ENCODE measurements at regions not wholly inside any gene's neighbourhood (a gene's known extent, or its start where the extent isn't known, plus 50 kb on each side); places are given as distances from the start of the nearest gene placed in this dataset.

DNA sequence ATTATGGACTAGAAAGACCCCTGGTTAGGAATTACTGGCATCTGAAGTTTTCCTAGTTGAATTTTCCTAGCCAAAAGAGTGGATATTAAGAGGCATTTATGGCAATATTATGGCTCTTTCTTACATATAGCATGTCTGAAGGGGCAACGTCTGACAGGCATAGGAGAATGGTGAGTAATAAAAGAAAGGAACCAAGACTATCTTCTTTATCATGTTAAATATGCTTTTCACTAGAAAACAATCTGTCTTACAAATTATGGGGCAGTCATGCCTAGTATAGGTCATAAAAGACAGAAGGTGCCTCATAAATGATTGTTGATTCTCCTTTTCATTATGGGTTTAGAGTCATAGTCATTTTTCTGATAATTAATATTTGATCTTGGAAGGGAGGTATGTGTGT, 431.1 kb upstream of the HTR2C start (continued):
- TF ChIP-seq KLF16 (tag by site-specific recombination; IDR thresholded peaks at IDR 0.05) (no peak), ZNF558 (tag by site-specific recombination; IDR thresholded peaks at IDR 0.05) (no peak), KLF17 (tag by site-specific recombination; IDR thresholded peaks at IDR 0.05) (no peak), HOXA7 (CRISPR knock-in tag; IDR thresholded peaks at IDR 0.05; ENCODE audit: borderline replicate concordance) (no peak), SCRT1 (tag by site-specific recombination; IDR thresholded peaks at IDR 0.05; ENCODE audit: borderline replicate concordance) (no peak)

DNA sequence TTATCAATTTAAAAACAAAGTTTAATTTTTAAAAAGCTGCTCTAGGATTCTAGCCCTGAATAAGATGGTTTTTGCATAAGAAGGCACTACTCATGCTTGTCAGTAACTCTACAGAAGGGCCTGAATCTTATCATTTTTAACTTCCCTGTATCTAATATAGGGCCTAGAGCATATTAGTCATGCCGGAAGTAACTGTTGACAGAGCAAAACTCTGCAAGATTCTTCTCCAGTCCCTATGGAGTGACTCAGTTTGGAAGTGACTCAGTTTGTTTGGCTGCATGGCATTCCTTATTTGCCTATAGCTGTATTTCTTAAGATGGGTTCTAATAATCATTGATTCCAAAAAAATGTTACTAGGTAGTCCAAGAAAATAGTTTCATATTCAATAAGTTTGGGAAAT, 431.8 kb upstream of the HTR2C start:
- CTCF ChIA-PET: no interaction called here
- no peaks in the 10 kb centered on the region for H3K4me1 ChIP-seq (ENCODE audit: control insufficient read depth, insufficient read depth, low read length)
- H3K4me3 ChIP-seq (ENCODE audit: low read depth, low read length): no peak overlapping the region
- POLR2A ChIA-PET: no interaction called here
- no peaks in the 10 kb centered on the region for H3K36me3 ChIP-seq (ENCODE audit: control insufficient read depth in 2 of 2, insufficient read depth in 1 of 2, low read length in 2 of 2)
- H3K9me3 ChIP-seq (ENCODE audit: control insufficient read depth, insufficient read depth, low read depth, low read length): no peaks in the 10 kb centered on the region
- no peak overlapping the region for H3K27ac ChIP-seq (ENCODE audit: extremely low read depth, low read depth, low read length)
- TF ChIP-seq ZBTB48 (tag by site-specific recombination; IDR thresholded peaks at IDR 0.05) (no peak), ZNF239 (tag by site-specific recombination; IDR thresholded peaks at IDR 0.05) (no peak), SP2 (tag by site-specific recombination; IDR thresholded peaks at IDR 0.05) (no peak), ZNF19 (tag by site-specific recombination; IDR thresholded peaks at IDR 0.05; ENCODE audit: low read depth) (no peak), ZNF274 (IDR thresholded peaks at IDR 0.05; ENCODE audit: low read length) (no peak), ZNF274 (tag by site-specific recombination; IDR thresholded peaks at IDR 0.05; ENCODE audit: borderline replicate concordance) (no peak), ZNF214 (tag by site-specific recombination; IDR thresholded peaks at IDR 0.05; ENCODE audit: borderline replicate concordance) (no peak), ZBTB49 (tag by site-specific recombination; IDR thresholded peaks at IDR 0.05; ENCODE audit: low read depth) (no peak)
- TF ChIP-seq, protein P1, sequence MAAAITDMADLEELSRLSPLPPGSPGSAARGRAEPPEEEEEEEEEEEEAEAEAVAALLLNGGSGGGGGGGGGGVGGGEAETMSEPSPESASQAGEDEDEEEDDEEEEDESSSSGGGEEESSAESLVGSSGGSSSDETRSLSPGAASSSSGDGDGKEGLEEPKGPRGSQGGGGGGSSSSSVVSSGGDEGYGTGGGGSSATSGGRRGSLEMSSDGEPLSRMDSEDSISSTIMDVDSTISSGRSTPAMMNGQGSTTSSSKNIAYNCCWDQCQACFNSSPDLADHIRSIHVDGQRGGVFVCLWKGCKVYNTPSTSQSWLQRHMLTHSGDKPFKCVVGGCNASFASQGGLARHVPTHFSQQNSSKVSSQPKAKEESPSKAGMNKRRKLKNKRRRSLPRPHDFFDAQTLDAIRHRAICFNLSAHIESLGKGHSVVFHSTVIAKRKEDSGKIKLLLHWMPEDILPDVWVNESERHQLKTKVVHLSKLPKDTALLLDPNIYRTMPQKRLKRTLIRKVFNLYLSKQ (tag by site-specific recombination; IDR thresholded peaks at IDR 0.05; ENCODE audit: borderline replicate concordance): no peak

DNA sequence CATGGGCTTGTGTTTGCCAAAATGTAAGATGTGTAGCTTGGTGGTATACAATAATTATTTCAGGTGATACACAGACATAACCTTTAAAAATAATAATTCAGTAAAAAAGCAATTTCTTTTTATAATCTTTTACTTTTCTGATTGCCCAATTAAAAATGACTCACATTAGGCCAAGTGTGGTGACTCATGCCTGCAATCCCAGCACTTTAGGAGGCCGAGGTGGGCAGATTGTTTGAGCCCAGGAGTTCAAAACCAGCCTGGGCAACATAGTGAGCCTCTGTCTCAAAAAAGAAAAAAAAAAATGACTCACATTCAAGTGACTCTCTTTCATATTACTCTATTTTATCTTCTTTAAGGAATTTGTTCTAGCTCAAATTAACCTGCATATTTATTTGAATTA, 449.4 kb upstream of the HTR2C start:
- Histone ChIP-seq H3K27ac (ENCODE audit: extremely low read depth, low read depth, low read length) (no peak overlapping the region), H3K36me3 (ENCODE audit: control insufficient read depth in 2 of 2, insufficient read depth in 1 of 2, low read length in 2 of 2) (no peaks in the 10 kb centered on the region), H3K4me3 (ENCODE audit: low read depth, low read length) (no peak overlapping the region), H3K9me3 (ENCODE audit: control insufficient read depth, insufficient read depth, low read depth, low read length) (no peaks in the 10 kb centered on the region; the same call in 1 of the 2 replicates), H3K4me1 (ENCODE audit: control insufficient read depth, insufficient read depth, low read length) (no peaks in the 10 kb centered on the region)
- ChIA-PET POLR2A (no interaction called here), CTCF (no interaction called here)
- TF ChIP-seq HOXC10 (CRISPR knock-in tag; IDR thresholded peaks at IDR 0.05): no peak
- TF ChIP-seq ZNF248 (tag by site-specific recombination; IDR thresholded peaks at IDR 0.05): no peak
- no peak for TF ChIP-seq ZNF140 (tag by site-specific recombination; IDR thresholded peaks at IDR 0.05)
- no peak for TF ChIP-seq ZNF664 (tag by site-specific recombination; IDR thresholded peaks at IDR 0.05)
- no peak for TF ChIP-seq INSM2 (tag by site-specific recombination; IDR thresholded peaks at IDR 0.05)
- TF ChIP-seq REPIN1 (tag by site-specific recombination; IDR thresholded peaks at IDR 0.05; ENCODE audit: low read depth): no peak
- no peak for TF ChIP-seq ZNF639 (tag by site-specific recombination; IDR thresholded peaks at IDR 0.05)
- TF ChIP-seq, protein P2, sequence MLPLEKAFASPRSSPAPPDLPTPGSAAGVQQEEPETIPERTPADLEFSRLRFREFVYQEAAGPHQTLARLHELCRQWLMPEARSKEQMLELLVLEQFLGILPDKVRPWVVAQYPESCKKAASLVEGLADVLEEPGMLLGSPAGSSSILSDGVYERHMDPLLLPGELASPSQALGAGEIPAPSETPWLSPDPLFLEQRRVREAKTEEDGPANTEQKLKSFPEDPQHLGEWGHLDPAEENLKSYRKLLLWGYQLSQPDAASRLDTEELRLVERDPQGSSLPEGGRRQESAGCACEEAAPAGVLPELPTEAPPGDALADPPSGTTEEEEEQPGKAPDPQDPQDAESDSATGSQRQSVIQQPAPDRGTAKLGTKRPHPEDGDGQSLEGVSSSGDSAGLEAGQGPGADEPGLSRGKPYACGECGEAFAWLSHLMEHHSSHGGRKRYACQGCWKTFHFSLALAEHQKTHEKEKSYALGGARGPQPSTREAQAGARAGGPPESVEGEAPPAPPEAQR (tag by site-specific recombination; IDR thresholded peaks at IDR 0.05): no peak
- TF ChIP-seq OSR2 (tag by site-specific recombination; IDR thresholded peaks at IDR 0.05): no peak
- no peak for TF ChIP-seq ZNF549 (tag by site-specific recombination; IDR thresholded peaks at IDR 0.05)
- no peak for TF ChIP-seq ZNF23 (tag by site-specific recombination; IDR thresholded peaks at IDR 0.05; ENCODE audit: borderline replicate concordance)
- no peak for TF ChIP-seq ZBTB21 (tag by site-specific recombination; IDR thresholded peaks at IDR 0.05)
- TF ChIP-seq ZNF341 (tag by site-specific recombination; IDR thresholded peaks at IDR 0.05; ENCODE audit: low read depth): no peak

All from HEK293 (cell line).